ENCODE measurements at regions not wholly inside any gene's neighbourhood (a gene's known extent, or its start where the extent isn't known, plus 50 kb on each side); places are given as distances from the start of the nearest gene placed in this dataset.

GRCh38 chr5:158573829-158574228 is 525.9 kb downstream of the EBF1 start:
- Histone ChIP-seq H3K4me1 (no peaks in the 10 kb centered on the region), H3K36me3 (no peaks in the 10 kb centered on the region), H3K27me3 (no peaks in the 10 kb centered on the region), H3K4me3 (replicated peaks in 1 of 3) (no peak overlapping the region), H3K9me3 (no peaks in the 10 kb centered on the region), H3K27ac (no peak overlapping the region)
- WGBS, 2 donors, result 64 to 73% methylated on average over 3 of the region's 3 CpGs
- DNase-seq, result no peak
- intact Hi-C loops (cut with DNase I), result no loop called here
- TF ChIP-seq POLR2A (IDR thresholded peaks at IDR 0.05) (no peak), CTCF (IDR thresholded peaks at IDR 0.05) (no peak)

GRCh38 chr5:158570502-158570901 is 529.2 kb downstream of the EBF1 start:
- intact Hi-C loops (cut with DNase I), result no loop called here
- Histone ChIP-seq H3K27me3 (no peaks in the 10 kb centered on the region), H3K9me3 (no peaks in the 10 kb centered on the region), H3K4me1 (no peaks in the 10 kb centered on the region), H3K27ac (no peak overlapping the region), H3K4me3 (replicated peaks in 1 of 3) (no peak overlapping the region), H3K36me3 (no peaks in the 10 kb centered on the region)
- 93 to 94% methylated on average over 1 of the region's 1 CpG for WGBS, 2 donors
- no peak for TF ChIP-seq POLR2A (IDR thresholded peaks at IDR 0.05)
- no peak for TF ChIP-seq CTCF (IDR thresholded peaks at IDR 0.05)
- no peak for DNase-seq

GRCh38 chr5:158569534-158569933 is 530.2 kb downstream of the EBF1 start:
- intact Hi-C loops (cut with DNase I), result no loop called here
- no peak for DNase-seq
- H3K36me3 ChIP-seq, result no peaks in the 10 kb centered on the region
- H3K27ac ChIP-seq, result no peak overlapping the region
- 89 to 93% methylated on average over 4 of the region's 4 CpGs for WGBS, 2 donors
- no peaks in the 10 kb centered on the region for H3K9me3 ChIP-seq
- H3K4me1 ChIP-seq, result no peaks in the 10 kb centered on the region
- no peak for TF ChIP-seq POLR2A (IDR thresholded peaks at IDR 0.05)
- TF ChIP-seq CTCF (IDR thresholded peaks at IDR 0.05), result no peak
- no peak overlapping the region for H3K4me3 ChIP-seq (replicated peaks in 1 of 3)
- H3K27me3 ChIP-seq, result no peaks in the 10 kb centered on the region

- 55 to 77% methylated on average over 3 of the region's 3 CpGs for WGBS, 2 donors
- H3K27me3 ChIP-seq, result no peaks in the 10 kb centered on the region
- intact Hi-C loops (cut with DNase I), result no loop called here
- no peaks in the 10 kb centered on the region for H3K4me1 ChIP-seq
- H3K9me3 ChIP-seq, result no peaks in the 10 kb centered on the region
- no peaks in the 10 kb centered on the region for H3K36me3 ChIP-seq
- no peak for DNase-seq
- H3K27ac ChIP-seq, result no peak overlapping the region
- TF ChIP-seq POLR2A (IDR thresholded peaks at IDR 0.05), result no peak
- TF ChIP-seq CTCF (IDR thresholded peaks at IDR 0.05), result no peak
- H3K4me3 ChIP-seq (replicated peaks in 1 of 3), result no peak overlapping the region
Observed at GRCh38 chr5:158565017-158565789, 534.5 kb downstream of the EBF1 start.

- Histone ChIP-seq H3K36me3 (no peaks in the 10 kb centered on the region), H3K4me1 (no peaks in the 10 kb centered on the region), H3K27me3 (no peaks in the 10 kb centered on the region), H3K4me3 (replicated peaks in 1 of 3) (no peak overlapping the region), H3K27ac (no peak overlapping the region), H3K9me3 (no peaks in the 10 kb centered on the region)
- intact Hi-C loops (cut with DNase I), result no loop called here
- DNase-seq, result no peak
- WGBS, 2 donors, result 92 to 93% methylated on average over 5 of the region's 5 CpGs
- no peak for TF ChIP-seq CTCF (IDR thresholded peaks at IDR 0.05)
- TF ChIP-seq POLR2A (IDR thresholded peaks at IDR 0.05), result no peak
Observed at GRCh38 chr5:158563760-158564390, 535.8 kb downstream of the EBF1 start.

All from thyroid gland (tissue), 4 donors.